GM21360 (cell line): ENCODE measurements at regions not wholly inside any gene's neighbourhood (a gene's known extent, or its start where the extent isn't known, plus 50 kb on each side); places are given as distances from the start of the nearest gene placed in this dataset.

Experiments used
- ATAC-seq: cut with Tn5 transposase; IDR thresholded peaks from one replicate; pipeline ENCODE4 v1.9.1; 2021; ENCODE audit warnings: mild to moderate bottlenecking, moderate library complexity; ENCODE audit not compliant: unreplicated experiment

DNA sequence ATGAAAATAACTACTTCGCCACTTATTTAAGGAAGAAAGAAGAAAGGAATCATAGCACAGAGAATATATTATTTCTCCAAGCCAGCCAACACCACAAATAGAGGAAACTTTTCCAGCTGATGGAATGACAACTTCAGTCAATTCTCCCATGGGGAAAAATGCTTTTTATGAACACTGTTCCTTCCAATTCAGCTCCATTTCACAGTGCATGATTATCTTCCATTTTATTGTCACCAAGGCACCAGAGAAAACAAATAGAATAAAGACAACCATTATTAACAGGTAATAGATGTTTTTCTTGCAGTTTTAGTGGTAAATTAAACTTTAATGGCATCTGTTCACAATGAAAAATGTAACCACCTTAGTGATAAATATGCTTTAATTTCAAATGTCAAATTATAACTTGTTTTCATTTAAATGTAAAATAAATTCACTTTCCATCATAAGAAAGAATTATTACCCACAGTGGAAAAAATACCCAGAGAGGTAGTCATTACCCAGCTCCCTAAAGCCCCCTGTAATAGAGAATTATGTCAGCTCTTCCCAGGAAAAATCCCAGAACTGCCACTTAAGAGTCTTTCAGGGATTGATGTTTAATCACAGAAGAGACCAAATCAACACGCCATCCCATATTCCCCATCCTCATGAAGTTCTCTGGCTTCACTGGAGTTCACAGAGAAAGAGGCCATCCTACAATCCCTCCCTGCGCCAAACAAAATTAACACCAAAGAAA lies 828.3 kb upstream of the TMEM132C start:
- ATAC-seq: no peak

DNA sequence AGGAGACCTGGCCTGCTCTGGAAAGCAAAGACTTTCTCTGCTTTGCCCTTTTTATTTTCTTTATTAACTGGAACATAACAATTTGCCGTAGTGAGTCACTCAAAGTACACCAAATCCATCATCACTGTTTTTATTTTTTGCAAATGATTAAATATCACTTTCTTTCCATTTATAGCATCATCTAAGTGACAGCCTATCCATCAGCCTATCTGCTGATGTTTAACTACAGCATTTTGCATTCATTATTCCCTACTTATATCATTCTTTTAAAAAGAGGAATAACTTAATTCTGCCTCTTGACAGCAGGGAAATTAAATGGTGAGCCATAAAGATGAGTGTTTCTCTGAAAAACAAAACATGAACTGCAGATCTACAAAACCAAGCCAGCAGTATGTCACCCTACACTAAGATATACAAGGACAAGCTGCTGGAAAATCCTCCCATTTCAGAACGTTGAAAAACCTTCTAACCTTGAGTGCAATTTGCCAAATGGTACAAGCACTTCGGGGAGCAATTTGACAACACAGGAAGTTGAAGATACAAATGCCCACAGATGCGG lies 821.3 kb upstream of the TMEM132C start:
- no peak for ATAC-seq

DNA sequence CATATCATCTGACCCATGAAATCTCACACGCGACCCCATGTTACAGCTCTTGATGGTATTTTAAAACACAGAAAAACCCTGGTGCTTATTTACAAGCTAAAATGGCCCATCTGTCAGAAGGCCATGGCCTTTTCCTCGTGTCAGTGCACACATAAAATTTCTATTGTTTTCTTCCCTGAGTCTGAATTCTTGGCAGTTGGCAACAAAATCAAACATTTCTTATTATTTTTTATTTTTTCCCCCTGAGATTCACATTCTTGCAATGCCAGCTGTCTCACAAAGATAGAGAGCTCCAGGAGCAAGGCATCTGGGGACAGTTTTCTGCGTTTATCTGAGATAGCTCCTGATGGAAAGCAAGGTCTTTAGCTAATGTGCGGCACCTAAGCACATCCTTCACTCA lies 818.1 kb upstream of the TMEM132C start:
- no peak for ATAC-seq

DNA sequence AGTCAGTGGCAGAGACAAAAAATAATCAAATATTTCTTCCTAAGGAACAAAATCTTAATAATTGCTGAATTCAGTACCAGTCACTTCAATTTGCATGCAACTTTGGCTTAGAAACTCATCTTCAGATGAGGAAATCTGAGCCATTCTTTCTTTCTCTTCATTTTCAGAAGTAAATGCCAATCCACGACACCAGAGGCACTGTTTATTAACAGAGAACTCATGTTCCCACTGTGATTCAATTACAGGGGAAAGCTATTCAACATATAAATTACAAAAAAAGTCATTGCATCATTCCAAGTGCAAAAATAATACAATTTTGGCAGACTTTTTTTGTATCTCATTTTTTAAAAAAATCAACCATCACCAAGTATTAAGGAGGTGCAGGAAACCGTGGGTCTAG lies 816.1 kb upstream of the TMEM132C start:
- ATAC-seq: no peak

DNA sequence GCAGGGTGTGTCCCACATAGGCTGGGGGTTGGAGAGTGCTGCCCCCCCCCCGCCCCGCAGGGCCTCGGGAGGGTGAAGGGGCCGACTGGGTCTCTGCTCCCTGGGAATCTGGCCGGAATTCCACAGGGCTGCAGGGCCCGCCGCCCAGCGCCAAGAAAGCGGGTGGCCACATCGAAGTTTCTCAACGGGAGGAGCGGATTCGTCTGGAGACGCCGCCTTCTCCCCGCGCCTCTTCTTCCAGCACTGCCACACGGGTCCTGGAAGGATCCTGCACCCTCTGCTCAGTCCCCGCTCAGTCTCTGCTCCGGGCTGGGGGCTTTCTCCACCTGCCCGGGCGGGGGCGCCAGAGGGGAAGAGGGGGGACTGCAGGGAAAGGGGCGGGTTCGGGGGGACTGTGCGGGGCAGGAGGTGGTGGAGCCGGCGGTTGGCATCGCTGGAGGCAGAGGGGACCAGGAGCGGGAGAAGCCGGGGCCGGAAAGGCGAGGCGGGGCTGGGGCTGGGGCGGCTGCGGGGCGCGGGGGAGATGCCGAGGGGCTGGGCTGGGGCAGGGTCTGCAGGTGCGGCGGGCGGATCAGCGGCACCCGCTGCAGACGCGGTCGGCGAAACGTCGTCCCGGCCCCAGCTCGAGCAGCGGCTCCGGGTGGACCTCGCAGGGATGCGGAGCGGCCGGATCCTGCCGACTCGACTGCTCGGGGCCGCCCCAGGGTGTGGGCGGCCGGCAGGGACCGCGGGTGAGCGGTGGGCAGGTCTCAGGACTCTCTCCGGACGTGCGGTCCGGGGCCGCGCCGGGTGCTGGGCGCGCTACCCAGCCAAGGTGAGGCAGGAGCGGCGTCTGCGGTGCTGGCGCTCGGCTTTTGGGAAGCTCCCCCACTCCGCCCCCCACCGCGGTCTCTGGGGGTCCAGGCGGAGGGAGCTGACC lies 811.4 kb upstream of the TMEM132C start:
- ATAC-seq: no peak

DNA sequence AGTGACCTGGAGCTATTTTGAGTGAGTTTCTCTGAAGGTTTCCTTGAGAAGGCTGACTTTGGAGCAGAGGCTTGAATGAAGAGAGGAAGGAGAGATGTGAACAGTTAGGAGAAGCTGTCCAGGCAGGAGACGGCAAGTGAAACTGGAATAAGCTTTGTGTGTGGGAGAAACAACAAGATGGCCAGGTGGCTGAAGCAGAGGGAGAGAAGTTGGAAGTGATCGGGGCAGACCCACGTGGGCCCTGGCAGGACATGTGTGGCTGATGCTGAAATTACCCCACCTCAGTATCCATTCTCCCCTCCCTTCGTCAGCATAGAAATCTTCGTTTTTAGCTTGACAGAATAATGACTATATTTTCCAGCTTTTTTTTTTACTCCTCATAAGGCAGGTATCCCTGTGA lies 809.2 kb upstream of the TMEM132C start:
- ATAC-seq: no peak

DNA sequence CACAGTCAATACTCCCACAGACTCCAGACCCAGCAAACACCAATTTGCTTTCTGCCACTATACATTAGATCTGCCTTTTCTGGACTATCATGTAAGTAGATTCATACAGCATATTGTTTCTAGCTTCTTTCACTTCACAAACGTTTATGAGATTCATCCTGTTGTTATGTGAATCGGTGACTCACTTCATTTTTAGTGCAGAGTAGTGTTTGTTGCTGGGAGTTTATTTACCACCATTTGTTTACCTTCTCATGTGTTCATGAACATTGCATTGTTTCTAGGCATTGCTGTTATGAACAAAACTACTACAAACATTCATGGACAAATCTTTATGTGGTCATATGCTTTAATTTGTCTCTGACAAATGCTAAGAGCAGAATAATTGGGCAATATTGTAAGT lies 807.8 kb upstream of the TMEM132C start:
- no peak for ATAC-seq

DNA sequence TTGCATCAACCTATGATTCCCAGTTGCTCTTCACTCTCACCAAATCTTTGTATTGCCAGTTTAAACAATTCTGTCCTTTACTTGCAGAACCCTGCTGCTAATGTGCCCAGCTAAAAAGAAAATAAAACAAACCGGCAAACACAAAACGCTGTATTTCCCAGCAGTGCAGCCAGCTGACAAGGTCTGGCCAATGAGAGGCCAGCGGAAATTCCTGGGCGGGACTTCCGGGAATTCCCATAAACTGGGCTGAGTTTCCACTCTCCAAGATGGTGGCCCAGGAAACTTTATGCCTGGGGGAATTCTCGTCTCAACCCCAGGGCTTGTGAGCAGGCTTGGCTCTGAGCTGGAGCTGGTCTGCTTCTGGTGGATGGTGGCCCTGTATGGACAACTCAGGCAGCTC lies 807.3 kb upstream of the TMEM132C start:
- no peak for ATAC-seq

DNA sequence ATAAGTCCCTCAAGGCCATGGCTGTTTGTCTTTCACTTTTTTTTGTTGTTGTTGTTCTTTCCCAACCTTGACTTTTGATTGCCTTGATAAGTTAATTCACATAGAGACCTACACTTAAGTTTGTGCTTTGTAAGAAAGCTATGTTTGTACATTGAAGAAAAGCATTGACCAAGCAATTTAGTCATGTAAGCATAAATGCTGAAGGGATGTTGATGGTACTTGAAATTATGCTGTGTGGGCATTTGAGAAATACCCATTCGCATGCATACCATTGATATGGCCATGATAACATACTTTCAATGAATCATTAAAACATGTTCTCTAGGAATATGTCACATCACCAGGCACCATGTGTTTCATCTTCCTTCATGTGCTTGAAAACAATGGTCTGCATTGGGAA lies 803.7 kb upstream of the TMEM132C start:
- ATAC-seq: no peak

DNA sequence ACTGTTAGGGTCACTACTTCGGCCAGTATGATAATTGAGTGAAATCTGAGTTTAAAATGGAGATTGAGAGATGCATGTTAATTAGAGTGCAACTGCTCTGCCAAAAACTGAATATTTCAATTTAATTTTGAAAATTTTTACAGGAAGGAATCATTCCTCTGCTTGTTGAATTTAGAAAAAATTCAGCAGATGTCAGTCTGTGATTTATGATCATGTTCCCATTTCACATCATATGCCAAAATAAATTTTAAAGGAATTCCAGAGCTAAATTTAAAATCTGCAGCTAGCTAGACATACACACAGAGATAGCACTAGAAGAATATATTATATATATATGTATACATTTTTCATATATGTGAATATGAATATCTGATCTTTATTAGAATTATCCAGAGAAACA lies 797.6 kb upstream of the TMEM132C start:
- ATAC-seq: no peak

DNA sequence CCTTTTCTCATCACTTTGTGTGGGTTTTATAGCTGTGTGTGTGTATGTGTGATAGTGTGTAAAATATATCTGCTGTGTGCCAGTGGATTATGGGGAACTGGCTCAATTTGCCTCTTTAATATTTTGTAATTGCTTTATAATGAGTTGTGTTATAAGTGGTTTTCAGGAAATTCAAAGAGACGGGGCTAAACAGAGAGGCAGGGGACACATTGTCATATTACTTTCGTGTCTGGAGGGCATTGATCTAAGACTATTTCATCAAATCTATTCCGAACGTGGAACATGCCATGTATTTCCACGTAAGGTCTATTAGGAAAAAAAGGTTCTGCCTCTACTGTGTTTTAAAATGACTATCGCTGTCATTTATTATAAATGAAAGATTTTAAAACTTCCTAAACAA lies 793.2 kb upstream of the TMEM132C start:
- ATAC-seq: no peak

DNA sequence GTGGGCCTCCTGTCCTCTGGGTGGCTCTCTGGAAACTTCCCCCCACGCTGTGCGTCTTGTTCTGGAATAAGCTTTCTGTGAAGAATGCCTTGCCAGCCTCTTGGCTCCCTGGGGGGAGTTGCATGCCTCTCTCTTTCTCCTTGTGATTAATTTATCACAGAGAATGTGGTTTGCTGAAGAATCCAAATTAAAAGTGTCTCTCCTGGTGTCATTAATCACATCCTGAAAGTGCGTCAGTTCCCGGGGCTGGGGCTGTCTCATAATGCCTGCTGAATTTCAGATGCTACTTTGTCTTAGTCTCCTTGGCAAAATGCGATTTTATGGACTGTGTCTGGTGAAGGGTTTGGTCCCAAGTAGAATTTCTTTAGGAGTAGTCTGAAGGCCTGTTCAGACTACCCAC lies 787.7 kb upstream of the TMEM132C start:
- ATAC-seq: no peak

DNA sequence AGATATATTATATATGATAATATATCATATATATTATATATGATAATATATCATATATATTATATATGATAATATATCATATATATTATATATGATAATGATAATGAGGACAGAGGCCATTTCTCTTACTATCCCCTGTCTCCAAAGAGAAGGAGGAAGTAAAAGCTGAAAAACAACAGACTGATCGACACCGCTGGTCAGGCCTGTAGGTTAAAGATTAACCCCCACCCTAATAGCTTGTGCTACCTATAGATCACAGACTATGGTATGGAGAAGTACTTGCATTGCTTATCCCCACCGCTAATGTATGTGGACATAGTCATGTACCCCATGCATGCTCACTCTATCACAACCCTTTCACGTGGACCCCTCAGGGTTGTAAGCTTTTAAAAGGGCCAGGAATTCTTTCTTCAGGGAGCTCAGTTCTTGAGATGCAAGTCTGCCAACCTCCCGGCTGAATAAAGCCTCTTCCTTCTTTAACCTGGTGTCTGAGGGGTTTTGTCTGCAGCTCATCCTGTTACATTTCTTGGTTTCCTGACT lies 786.1 kb upstream of the TMEM132C start:
- no peak for ATAC-seq

DNA sequence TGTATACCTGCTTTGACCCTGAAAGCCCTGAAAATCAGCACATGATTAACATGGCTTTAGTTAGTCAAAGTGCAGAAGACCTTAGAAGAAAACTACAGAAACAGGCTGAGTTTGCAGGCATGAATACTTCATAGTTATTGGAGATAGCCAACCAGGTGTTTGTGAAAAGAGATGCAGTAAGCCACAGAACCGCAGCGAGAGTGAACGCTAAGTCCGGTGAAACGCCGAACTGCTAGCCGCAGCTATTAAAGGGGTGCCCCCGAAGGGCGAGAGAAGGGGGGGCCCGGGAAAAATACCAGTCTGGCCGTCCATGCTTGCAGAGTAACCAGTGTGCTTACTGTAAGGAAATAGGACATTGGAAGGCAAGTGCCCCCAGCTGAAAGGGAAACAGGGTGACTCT lies 784.0 kb upstream of the TMEM132C start:
- no peak for ATAC-seq

DNA sequence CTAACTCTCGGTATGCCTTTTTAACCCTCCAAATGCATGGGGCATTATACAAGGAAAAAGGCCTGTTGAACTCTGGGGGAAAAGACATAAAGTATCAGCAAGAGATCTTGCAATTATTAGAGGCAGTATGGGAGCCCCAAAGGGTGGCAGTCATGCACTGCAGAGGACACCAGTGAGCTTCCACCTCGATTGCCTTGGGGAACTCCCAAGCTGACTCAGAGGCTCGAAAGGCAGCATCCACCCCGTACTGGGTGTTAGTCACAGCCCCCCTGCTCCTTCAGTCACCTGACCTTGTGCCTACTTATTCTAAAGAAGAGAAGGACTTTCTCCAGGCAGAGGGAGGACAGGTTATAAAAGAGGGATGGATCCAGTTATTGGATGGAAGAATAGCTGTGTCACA lies 781.4 kb upstream of the TMEM132C start:
- no peak for ATAC-seq

DNA sequence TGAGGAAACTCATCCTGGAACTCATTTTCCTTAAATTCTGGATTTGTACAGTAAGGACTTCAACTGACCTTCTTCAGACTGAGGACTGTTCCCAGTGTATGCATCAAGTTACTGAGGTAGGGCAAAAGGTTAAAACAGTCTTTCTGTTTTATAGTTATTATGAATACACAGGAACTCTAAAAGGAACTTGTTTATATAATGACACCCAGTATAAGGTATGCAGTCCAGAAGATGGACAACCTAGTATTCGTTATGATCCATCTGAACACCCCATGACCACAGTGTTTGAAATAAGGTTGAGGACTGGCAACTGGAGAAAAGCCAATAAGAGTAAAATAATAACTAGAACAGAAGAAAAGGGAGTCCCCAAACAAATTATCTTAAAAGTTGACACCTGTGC lies 779.9 kb upstream of the TMEM132C start:
- ATAC-seq: no peak

DNA sequence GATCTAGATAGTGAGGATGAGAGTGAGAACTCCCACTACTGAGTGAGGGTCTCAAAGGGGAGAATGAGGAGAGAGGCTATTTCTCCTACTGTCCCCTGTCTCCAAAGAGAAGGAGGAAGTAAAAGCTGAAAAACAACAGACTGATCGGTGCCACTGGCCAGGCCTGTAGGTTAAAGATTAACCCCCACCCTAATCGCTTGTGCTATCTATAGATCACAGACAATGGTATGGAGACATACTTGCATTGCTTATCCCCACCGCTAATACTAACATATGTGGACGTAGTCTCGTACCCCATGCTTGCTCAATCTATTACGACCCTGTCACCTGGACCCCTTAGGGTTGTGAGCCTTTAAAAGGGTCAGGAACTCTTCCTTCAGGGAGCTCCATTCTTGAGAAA lies 777.9 kb upstream of the TMEM132C start:
- no peak for ATAC-seq

DNA sequence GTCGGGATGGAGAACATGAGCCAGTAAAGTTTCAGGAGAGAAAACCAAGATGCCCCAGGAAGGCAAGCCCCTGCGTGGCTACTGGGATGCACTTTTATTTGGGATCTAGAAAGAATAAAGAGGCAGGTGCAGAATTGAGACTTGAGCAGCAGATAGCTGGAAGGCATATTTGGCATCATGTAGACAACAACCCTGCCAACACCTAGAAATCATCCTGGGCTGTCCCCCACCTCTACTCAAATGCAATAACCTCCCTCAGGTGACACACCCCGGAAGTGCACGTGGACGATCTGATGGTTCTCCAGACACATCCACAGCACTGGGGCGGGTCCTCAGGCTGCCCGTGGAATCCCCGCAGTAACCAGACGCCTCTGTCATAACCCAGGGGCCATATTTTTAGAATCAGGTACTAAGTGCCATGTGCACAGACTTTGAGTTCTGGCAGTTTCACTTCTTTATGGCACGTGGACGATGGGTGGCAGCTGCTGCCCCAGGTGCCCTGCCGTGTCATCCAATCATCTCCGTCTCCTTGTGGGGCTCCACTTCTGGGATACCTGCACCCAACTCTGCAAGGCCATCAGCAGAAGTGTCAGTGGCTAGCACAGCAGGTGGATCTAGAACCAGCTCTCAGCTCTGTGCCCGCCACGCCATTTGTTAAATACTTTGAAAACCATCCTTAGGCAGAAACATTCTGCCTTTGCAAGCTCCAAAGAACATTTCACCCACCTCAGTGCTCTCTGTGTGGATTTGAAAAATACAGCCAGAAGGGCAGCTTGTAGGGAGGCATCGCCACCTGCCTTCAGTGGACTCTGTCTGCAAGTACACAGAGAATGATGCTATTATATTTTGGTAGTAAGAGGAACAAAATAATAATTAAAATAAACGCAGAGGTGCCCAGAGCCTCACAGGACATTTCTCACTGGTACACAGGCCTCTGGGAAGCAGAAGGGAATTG lies 771.7 kb upstream of the TMEM132C start:
- no peak for ATAC-seq

DNA sequence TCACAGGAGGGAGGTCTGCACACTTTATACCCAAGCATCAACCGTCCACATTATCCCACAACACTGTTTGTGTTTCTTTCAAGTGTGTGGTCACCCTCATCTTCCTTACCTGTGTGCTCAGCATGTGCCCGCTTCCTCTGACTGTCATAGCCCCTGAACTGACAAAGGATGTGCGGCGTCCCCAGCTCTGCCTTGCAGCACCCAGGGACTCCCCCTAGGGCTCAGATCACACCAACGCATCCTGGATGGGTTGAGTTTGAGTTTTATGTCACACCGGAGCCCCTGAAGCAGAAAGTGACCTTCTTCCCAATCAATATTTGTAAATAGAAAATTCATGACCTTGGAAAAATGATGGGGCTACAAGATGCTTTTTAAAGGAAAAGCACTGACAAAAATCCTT lies 770.7 kb upstream of the TMEM132C start:
- ATAC-seq: no peak

DNA sequence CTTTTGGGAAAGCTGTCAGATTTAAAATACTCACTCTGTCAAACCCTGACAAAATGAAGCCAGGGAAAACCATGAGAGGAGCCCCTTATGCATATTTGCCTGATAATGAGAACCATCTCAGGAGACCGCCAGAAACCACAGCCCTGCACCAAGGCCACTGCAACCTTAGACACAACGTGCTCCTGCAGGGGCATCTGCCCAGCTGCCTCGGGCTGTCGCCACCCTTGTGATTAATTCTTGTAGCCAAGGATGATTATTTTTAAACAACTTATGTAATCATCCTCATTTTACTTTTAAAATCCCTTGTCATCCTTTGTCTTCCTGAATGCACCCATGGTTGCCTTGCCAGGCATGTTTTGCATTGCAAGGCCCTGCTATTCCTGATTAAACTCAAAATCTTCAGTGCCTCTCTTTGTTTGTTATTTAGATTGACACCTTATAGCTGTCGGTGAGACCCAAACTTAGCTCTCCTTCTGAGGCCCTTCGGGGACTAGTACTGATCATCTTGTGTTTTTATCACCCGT lies 766.4 kb upstream of the TMEM132C start:
- ATAC-seq: no peak
